Activated CD4-positive, alpha-beta T cell treated with anti-CD3 and anti-CD28 coated beads for 36 hours (primary cell): ENCODE measurements at regions not wholly inside any gene's neighbourhood (a gene's known extent, or its start where the extent isn't known, plus 50 kb on each side); places are given as distances from the start of the nearest gene placed in this dataset.

Source experiments
- ATAC-seq: fragments of 200-7000 bp; cut with Tn5 transposase; one replicate; pipeline ENCODE4 v1.10.0; 2021; ENCODE audit warnings: mild to moderate bottlenecking, moderate library complexity
- CTCF ChIA-PET: fragments of 350-600 bp; sonication (Branson Sonifier 250); formaldehyde crosslinking; loops from one replicate; lab custom pipeline; 2021; ENCODE audit warnings: antibody characterized with exemption; lab: Charles Lee
- POLR2A ChIA-PET: fragments of 350-600 bp; sonication (Branson Sonifier 250); formaldehyde crosslinking; loops from one replicate; lab custom pipeline; 2021; ENCODE audit warnings: antibody characterized with exemption, inconsistent platforms; lab: Charles Lee
- DNase-seq: peaks from one replicate; pipeline ENCODE4 v3.0.0-alpha.2; 2020
- H3K27ac Mint-ChIP-seq: one replicate; pipeline ENCODE4 v1.8.0; 2021; ENCODE audit warnings: mixed read lengths
- H3K27me3 Mint-ChIP-seq: one replicate; pipeline ENCODE4 v1.8.0; 2021; ENCODE audit warnings: mixed read lengths
- H3K36me3 Mint-ChIP-seq: one replicate; pipeline ENCODE4 v1.8.0; 2021; ENCODE audit warnings: low read depth, mixed read lengths
- H3K4me1 Mint-ChIP-seq: one replicate; pipeline ENCODE4 v1.8.0; 2021; ENCODE audit warnings: mixed read lengths
- H3K4me3 Mint-ChIP-seq: one replicate; pipeline ENCODE4 v1.8.0; 2021; ENCODE audit warnings: mild to moderate bottlenecking, moderate library complexity, mixed read lengths
- H3K9me3 Mint-ChIP-seq: one replicate; pipeline ENCODE4 v1.8.0; 2021; ENCODE audit warnings: low read depth, mixed read lengths
- intact Hi-C, 2 experiments: fragments of 100-400 bp; cut with DNase I in 1 of 2; cut with micrococcal nuclease in 1 of 2; formaldehyde crosslinking; loops; one replicate each; pipeline versions ENCODE4 v1.14.2 to v1.15.1; 2022 to 2024; cut with DNase I, micrococcal nuclease

DNA sequence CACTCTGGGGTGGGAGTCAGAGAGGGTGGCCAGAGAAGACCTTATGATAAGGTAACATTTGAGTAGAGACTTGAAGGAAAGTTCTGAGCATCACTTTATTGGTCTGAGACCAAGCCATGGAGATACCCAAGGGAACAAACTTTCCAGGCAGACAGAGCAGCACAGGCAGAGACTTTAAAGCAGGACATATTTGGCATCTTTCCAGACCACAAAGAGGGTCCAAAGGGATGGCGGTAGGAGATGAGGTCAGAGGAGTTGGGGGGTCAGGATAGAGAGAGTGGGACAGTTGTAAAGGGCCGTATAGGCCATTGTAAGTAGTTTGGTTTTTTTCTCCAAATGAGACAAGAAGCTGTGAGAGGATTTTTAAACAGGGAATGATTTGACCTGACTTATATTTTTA, 344.4 kb downstream of the SEC23A start:
- ChIA-PET CTCF (no interaction called here), POLR2A (no interaction called here)
- no peak overlapping the region for H3K27ac Mint-ChIP-seq
- H3K27me3 Mint-ChIP-seq, result no peaks in the 10 kb centered on the region
- H3K4me3 Mint-ChIP-seq, result no peak overlapping the region
- H3K4me1 Mint-ChIP-seq, result no peaks in the 10 kb centered on the region
- no peaks in the 10 kb centered on the region for H3K9me3 Mint-ChIP-seq
- DNase-seq (no peak), ATAC-seq (no peak)
- intact Hi-C loops, result no loop called here
- no peaks in the 10 kb centered on the region for H3K36me3 Mint-ChIP-seq

GRCh38 chr14:38755036-38755435, 348.0 kb downstream of the SEC23A start:
- Mint-ChIP-seq H3K4me3 (no peak overlapping the region), H3K27me3 (no peaks in the 10 kb centered on the region), H3K27ac (no peak overlapping the region), H3K4me1 (no peaks in the 10 kb centered on the region), H3K9me3 (no peaks in the 10 kb centered on the region), H3K36me3 (no peaks in the 10 kb centered on the region)
- intact Hi-C loops, result no loop called here
- ChIA-PET CTCF (no interaction called here), POLR2A (no interaction called here)
- ATAC-seq, result no peak
- no peak for DNase-seq

- ATAC-seq (no peak), DNase-seq (no peak)
- CTCF ChIA-PET, result no interaction called here
- intact Hi-C loops, result no loop called here
- H3K27me3 Mint-ChIP-seq, result no peaks in the 10 kb centered on the region
- POLR2A ChIA-PET, result no interaction called here
- no peaks in the 10 kb centered on the region for H3K36me3 Mint-ChIP-seq
- H3K9me3 Mint-ChIP-seq, result no peaks in the 10 kb centered on the region
- H3K27ac Mint-ChIP-seq, result no peak overlapping the region
- H3K4me1 Mint-ChIP-seq, result no peaks in the 10 kb centered on the region
- no peak overlapping the region for H3K4me3 Mint-ChIP-seq
Observed at GRCh38 chr14:38752750-38753149, 350.3 kb downstream of the SEC23A start.

DNA sequence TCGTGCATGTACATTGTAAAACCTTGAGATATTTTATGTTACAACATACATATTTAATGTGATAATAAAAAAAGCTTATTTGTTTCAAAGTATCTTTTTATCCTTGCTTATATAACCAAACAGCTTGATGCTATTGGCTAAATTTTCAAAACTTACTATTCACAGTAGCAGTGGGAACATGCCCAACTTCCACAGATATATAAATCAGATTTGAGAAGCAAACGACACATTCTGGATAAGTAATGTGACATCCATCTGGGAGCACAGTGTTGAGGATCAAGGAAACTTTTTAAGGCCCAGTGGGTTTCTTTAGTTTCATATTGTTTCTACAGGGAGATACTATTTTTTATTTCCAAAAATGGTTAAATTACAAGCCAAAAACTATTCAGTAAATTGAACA, 350.7 kb downstream of the SEC23A start:
- Mint-ChIP-seq H3K27ac (no peak overlapping the region), H3K36me3 (no peaks in the 10 kb centered on the region), H3K9me3 (peaks cover 1% of the 10 kb centered on the region), H3K27me3 (no peaks in the 10 kb centered on the region), H3K4me1 (no peaks in the 10 kb centered on the region), H3K4me3 (no peak overlapping the region)
- DNase-seq (no peak), ATAC-seq (no peak)
- POLR2A ChIA-PET, result no interaction called here
- intact Hi-C loops, result no loop called here
- CTCF ChIA-PET, result no interaction called here

DNA sequence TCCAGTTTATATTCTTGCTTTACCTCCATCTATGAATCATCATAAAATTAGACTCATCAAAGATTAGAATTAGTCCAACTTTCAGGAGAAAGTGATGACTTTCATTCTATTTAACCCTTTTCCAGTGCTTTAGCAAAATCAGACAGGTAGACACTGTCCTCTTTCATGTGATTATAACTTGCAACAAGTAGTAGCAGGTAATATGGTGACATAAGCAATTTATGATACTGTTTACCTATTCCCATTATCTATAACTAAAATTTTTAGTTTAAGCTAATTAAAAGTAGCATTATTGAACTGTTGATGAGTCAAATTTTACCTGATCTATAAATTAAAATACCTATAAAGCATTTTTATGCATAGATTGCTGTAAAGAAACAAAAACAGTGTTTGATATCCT, 351.6 kb downstream of the SEC23A start:
- no peaks in the 10 kb centered on the region for H3K27me3 Mint-ChIP-seq
- DNase-seq, result no peak
- ChIA-PET CTCF (no interaction called here), POLR2A (no interaction called here)
- ATAC-seq, result no peak
- H3K9me3 Mint-ChIP-seq, result peaks cover 1% of the 10 kb centered on the region
- H3K36me3 Mint-ChIP-seq, result no peaks in the 10 kb centered on the region
- no peaks in the 10 kb centered on the region for H3K4me1 Mint-ChIP-seq
- intact Hi-C loops, result no loop called here
- no peak overlapping the region for H3K4me3 Mint-ChIP-seq
- H3K27ac Mint-ChIP-seq, result no peak overlapping the region

GRCh38 chr14:38749936-38750335, 353.1 kb downstream of the SEC23A start:
- no peak for ATAC-seq
- ChIA-PET CTCF (no interaction called here), POLR2A (no interaction called here)
- intact Hi-C loops, result no loop called here
- H3K4me1 Mint-ChIP-seq, result no peaks in the 10 kb centered on the region
- H3K27ac Mint-ChIP-seq, result no peak overlapping the region
- peaks cover 1% of the 10 kb centered on the region for H3K9me3 Mint-ChIP-seq
- no peaks in the 10 kb centered on the region for H3K36me3 Mint-ChIP-seq
- no peak for DNase-seq
- no peaks in the 10 kb centered on the region for H3K27me3 Mint-ChIP-seq
- no peak overlapping the region for H3K4me3 Mint-ChIP-seq

GRCh38 chr14:38745861-38746260, 357.2 kb downstream of the SEC23A start:
- H3K4me1 Mint-ChIP-seq, result peaks cover 2% of the 10 kb centered on the region
- H3K36me3 Mint-ChIP-seq, result no peaks in the 10 kb centered on the region
- DNase-seq, result no peak
- ChIA-PET CTCF (no interaction called here), POLR2A (no interaction called here)
- no peak for ATAC-seq
- H3K27me3 Mint-ChIP-seq, result no peaks in the 10 kb centered on the region
- H3K27ac Mint-ChIP-seq, result no peak overlapping the region
- intact Hi-C loops, result no loop called here
- H3K4me3 Mint-ChIP-seq, result no peak overlapping the region
- H3K9me3 Mint-ChIP-seq, result peaks cover 1% of the 10 kb centered on the region

- Mint-ChIP-seq H3K27me3 (no peaks in the 10 kb centered on the region), H3K27ac (no peak overlapping the region), H3K4me3 (no peak overlapping the region), H3K4me1 (peaks cover 2% of the 10 kb centered on the region), H3K36me3 (no peaks in the 10 kb centered on the region), H3K9me3 (peaks cover 1% of the 10 kb centered on the region)
- ChIA-PET CTCF (no interaction called here), POLR2A (no interaction called here)
- intact Hi-C loops, result no loop called here
- DNase-seq (peak; percentile 27), ATAC-seq (peak; percentile 74)
Observed at GRCh38 chr14:38743966-38744584, 359.0 kb downstream of the SEC23A start.

- H3K4me1 Mint-ChIP-seq, result no peaks in the 10 kb centered on the region
- H3K36me3 Mint-ChIP-seq, result no peaks in the 10 kb centered on the region
- no peaks in the 10 kb centered on the region for H3K27me3 Mint-ChIP-seq
Observed at GRCh38 chr14:38737686-38738407, 365.2 kb downstream of the SEC23A start.

DNA sequence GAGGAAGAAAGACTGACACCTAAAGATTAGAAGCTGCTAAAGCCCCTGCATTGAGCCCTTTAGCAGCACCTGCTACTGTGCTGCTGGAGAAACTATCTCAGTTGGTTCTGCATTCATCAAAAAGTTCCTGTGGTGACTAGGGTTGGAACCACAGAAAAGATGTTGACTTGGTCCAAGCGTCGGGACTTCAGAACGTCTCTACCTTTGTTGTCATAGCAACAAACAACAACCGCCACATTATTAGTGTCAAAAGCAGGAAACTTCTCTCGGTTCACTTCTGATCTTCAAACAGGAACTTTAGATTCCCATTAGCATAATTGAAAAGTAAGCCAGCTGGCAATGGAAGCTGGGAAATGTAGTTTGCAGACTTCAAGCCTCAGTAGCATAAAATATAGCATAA, 368.0 kb downstream of the SEC23A start:
- ATAC-seq, result no peak
- H3K27ac Mint-ChIP-seq, result no peak overlapping the region
- no peaks in the 10 kb centered on the region for H3K36me3 Mint-ChIP-seq
- DNase-seq, result no peak
- intact Hi-C loops, result no loop called here
- ChIA-PET CTCF (interaction anchor here (1.4 kb wide), 1 partner anchor 14 kb away, joined by 4 read pairs; no protein-coding TSS in a partner anchor), POLR2A (no interaction called here)
- H3K9me3 Mint-ChIP-seq, result no peaks in the 10 kb centered on the region
- no peak overlapping the region for H3K4me3 Mint-ChIP-seq
- no peaks in the 10 kb centered on the region for H3K4me1 Mint-ChIP-seq
- no peaks in the 10 kb centered on the region for H3K27me3 Mint-ChIP-seq

More at GRCh38 chr14:38737686-38738407, 365.2 kb downstream of the SEC23A start:
- ChIA-PET CTCF (no interaction called here), POLR2A (no interaction called here)
- DNase-seq (no peak), ATAC-seq (no peak)
- no peaks in the 10 kb centered on the region for H3K9me3 Mint-ChIP-seq
- intact Hi-C loops, result no loop called here
- no peak overlapping the region for H3K27ac Mint-ChIP-seq
- H3K4me3 Mint-ChIP-seq, result no peak overlapping the region

DNA sequence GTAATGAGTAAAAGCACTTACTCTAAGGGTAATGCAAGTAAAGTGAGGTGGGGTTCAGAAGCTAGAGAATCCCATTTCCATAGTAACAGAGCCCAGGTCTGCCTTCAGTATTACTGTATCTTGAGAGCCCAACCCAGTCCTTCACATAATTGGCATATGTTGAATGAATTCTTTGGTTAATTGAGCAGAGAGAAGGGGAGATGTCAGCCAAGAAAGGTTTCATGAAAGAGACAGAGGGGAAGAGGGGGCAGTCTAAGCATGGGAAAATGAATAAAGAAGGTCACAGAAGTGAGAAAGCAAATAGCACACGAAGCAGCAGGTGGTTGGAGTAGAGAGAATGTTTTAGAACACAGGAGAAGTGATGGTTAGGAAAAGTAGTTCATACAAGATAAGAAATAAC, 371.1 kb downstream of the SEC23A start:
- CTCF ChIA-PET, result no interaction called here
- DNase-seq (no peak), ATAC-seq (no peak)
- POLR2A ChIA-PET, result no interaction called here
- Mint-ChIP-seq H3K36me3 (no peaks in the 10 kb centered on the region), H3K4me3 (no peak overlapping the region), H3K27ac (no peak overlapping the region), H3K27me3 (no peaks in the 10 kb centered on the region), H3K9me3 (no peaks in the 10 kb centered on the region), H3K4me1 (no peaks in the 10 kb centered on the region)
- intact Hi-C loops, result no loop called here

GRCh38 chr14:38730420-38730819, 372.6 kb downstream of the SEC23A start:
- CTCF ChIA-PET, result no interaction called here
- intact Hi-C loops, result no loop called here
- Mint-ChIP-seq H3K27me3 (no peaks in the 10 kb centered on the region), H3K4me1 (no peaks in the 10 kb centered on the region), H3K9me3 (no peaks in the 10 kb centered on the region), H3K4me3 (no peak overlapping the region), H3K36me3 (no peaks in the 10 kb centered on the region), H3K27ac (no peak overlapping the region)
- POLR2A ChIA-PET, result no interaction called here
- DNase-seq, result no peak
- no peak for ATAC-seq
